GM21390 (cell line): ENCODE measurements at regions not wholly inside any gene's neighbourhood (a gene's known extent, or its start where the extent isn't known, plus 50 kb on each side); places are given as distances from the start of the nearest gene placed in this dataset.
"Not testable (repeated sequence)": the region's sequence is repeated elsewhere in the genome, so short reads cannot be mapped to it uniquely, and the experiment has no call there.

Source experiments
- ATAC-seq: cut with Tn5 transposase; IDR thresholded peaks from one replicate; pipeline ENCODE4 v1.9.1; 2021; ENCODE audit not compliant: unreplicated experiment

DNA sequence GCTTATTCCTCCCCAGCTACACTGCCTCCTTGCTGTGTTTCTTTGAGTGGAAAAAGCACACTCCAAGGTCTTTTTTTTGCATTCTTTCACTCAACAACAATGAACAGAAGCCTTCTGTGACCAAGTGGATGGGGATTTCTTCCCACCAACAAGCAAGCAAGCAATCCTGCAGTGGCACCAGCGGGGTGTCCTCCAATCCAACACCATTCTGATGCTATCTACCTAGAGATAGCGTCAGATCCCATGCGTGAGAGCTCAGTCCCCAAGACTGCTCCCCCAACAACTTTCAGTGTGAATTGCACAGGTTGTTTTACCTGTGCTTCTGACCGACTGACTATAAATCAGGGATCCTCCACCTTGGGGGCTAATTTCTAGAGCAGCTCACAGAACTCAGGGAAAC, 311.0 kb upstream of the PODXL start:
- ATAC-seq = no peak

DNA sequence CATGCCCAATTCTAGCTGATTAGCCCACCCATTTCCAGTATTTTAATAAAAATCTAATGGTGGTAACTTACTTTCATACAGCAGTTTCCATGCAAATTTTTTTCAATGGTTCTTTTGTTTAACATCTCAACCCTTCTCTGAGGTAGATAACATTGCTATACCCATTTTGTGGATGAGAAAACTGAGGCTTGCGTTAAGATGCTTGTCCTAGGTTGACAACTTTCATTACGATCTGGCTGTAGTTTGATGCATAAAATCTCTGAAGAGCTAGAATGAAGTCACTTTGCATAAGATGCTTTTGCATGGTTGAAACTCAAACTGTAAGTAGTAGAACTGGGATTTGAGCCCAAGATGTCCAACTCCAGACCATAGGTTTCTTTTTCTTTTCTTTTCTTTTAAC, 309.5 kb upstream of the PODXL start:
- no peak for ATAC-seq

DNA sequence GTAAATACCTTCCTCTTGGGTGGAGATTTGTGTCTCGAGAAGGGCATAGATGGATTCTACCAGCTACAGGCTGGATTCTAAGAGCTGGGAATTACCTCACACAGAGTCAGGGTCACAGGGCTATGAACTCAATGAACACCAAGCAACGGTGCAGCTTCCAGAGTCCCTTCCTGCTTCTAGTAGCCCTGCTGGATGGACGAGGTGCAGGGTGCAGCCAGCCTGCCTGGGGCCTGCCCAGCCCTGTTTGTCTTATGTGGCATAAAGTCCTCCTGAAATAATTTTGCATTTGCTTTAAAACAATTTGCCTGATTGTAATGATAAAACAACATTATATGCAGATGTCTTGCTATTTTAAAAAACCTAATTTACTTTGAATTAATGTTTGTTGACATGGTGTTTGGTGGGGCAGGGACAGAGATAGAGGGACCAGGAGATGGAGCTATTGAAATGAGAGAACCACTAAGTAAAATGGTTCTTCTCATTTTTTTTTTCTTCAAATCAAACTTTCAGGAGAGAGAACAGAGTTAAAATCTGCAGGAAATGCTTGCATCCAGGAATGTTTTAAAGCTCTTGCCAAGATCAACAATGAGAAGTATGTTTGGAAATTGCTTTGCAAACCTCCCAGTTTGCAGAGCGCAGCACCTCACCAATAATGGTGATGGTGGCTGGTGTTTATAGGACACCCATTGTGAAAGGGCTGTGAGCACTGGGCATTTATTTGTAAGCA, 305.4 kb upstream of the PODXL start:
- ATAC-seq = no peak

DNA sequence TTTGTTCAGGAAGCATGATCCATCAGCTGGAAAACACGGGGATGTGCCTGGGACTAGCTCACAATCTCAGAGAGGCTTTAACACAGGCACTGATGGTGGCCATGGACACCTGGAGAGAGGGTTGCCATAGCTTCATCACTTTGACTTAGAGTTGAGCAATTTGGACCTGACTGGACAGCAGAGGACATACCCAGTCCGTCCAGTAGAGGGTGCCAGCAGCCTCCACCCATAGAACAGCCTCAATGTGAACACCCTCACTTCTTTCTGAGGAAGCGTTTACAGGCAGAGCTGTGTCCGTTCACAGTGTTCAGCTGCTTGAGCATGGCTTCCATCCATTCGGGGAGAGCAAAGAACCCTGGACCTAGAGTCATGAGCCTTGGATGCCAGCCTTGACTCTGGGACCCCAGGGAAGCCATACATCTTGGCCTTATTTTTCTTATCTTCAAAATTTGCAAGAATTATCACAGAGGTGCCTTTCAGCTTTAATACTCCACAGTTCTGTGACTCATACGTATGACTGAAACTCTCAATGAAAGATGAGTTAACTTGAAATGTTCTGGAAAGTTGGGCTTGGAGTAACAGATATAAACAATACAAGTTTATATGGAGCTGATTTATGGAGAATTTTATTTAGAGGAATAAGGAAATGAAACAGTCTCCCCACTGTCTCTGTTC, 302.9 kb upstream of the PODXL start:
- peak; percentile 97 for ATAC-seq

DNA sequence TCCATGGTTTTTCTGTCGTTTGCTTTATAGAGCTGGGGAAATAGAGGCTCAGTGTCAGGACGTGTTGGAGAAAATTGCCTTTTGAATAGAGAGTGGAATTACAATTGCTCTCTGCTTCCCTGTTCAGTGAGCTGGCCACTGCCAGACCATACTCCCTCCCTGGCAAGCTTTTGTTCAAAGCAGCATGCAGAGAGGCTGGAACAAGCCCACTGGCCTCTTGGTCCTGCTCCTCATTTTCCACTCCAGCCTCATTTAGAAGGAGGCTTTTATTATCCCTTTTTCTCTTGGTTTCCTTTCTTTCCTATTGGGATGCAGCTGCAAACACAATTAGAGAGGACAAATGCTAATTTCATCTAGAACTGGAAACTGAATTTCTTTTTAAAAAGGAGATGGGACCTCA, 302.2 kb upstream of the PODXL start:
- ATAC-seq = no peak

DNA sequence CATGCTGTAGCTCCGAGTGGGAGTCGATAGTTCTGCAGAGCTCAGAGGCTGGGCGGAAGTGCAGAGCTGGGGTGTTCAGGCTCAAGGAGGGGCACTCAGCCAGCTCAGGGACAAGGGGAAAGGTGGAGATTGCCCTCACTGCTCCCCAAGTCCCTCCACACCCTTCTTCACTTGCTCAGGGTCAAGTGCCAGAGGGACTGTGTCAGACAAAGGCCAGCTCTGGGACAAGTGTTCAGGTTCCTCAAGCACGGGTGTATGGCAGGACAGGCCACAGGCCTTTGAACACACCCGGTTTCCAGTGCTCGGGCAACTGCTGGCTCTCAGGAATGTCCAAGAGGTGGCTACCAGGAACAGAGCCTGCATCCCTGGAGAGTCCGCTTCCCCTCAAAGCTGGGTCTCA, 293.0 kb upstream of the PODXL start:
- ATAC-seq = no peak

DNA sequence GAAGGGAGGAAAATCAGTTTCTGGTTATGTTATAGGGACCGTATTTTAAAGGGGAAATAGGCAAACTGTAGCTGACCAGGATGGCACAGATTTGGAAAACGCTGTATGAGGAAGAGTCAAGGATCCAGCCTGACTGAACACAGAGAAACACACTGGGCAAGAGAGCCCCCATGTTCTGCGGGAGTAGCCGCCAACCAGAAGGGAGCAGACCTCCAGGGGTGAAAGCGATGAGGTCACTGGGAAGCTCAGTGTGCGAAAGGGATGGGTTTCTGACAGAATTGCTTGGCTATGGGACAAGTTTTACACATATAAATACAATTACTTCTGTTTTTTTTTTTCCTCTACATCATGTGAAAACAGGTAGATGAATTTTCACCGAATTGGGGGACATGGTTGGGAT, 291.6 kb upstream of the PODXL start:
- ATAC-seq = no peak

DNA sequence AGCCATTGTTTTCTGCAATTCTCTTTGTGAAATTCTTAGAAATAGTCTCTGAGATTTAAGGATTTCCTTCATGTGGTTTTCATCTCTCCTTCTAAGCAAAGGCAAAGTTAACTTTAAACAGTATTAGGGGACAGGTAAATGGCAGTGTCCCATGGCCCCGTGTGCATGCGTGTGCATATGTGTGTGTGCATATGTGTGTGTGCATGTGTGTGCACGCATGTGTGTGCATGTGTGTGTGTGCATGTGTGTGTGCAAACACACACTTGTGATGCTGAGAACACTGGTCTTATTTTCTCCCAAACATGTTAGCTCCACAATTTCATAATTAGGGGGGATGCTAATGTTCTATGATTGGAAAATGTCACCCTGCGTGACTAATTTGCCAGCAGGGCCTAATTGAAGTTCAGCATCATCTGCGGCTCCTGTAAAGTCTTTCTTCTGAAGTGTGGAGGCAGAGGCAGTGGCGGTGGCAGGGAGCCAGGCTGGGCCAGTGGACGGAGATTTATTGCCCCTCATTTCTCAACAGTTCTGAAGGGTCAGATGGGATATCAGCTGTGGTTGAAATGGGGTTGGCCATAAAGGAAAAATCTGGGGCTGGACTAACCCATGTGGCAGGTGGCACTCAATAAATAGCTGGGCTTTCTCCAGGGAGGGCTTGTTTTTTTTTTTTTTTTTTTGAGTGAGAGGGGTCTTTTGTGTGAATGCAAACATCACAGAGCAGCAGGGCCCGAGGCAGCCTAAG, 289.3 kb upstream of the PODXL start:
- no peak for ATAC-seq

DNA sequence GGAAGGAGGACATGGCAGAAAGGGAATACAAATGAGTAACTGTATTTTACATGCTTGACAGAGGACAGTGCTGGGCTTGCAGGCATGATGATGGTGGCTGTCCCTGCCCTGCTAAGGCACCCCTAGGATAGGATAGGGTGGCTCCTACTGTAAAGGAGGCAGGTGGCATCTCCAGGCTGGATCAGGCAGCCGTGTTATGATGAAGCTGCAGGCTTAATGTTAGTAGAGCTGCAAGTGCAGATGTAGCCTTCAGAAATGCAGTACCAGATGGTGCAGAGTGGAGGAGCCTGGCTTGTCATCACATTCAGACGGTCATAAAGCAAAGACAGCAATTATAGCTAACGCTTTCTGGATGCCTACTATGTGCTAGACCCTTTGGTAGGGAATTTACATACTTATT, 287.9 kb upstream of the PODXL start:
- no peak for ATAC-seq

DNA sequence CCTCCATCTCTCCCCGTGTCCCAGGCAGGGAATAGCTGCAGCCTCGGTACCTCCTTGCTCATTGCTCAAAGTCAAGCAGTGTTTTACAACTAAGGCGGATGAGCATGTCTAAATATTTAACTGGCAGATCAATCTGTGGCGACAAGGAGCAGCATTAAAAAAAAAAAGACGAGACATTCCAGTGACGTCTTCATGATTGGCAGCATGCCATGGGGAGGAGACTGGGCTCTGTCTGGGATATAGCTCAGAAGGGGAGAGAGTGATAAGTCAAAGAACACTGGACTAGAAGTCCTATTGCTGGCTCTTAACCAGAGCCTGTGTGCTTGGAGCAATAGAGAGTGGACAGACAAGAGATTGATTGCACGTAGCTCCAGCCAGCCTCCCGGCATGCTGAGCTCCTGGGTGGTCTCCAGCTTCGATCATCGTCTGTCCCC, 287.5 kb upstream of the PODXL start:
- ATAC-seq = no peak

DNA sequence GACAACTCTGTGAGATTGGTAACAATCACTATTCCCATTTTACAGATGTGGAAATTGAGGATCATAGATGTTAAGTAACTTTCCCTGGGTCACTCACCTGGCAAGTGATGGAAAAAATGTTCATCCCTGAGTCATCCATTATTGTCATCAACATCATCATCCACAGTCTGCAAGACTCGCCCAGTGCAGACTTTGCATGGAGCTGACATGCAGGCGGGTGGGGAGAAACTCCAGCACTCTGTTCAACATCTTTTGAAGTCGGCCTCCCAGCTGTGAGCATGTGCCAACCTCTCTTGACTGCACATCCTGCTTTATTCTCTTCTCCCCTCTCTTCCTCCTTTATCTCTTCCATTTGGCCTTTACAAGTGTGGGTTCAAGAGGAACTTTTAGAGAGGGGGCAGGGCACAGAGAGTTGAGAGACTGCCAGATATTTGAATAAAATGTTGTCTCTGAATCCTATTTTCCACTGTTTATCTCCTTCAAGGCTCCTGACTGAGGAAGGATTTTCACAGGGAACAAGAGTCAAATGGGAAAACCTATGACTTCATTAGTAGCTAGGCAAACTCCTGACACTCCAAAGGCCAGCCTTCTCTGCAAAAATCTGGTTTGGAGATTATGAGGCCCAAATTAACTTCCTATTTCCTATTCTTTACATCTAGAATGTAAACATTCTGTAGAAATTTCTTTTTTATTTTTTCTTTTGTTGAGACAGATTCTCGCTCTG, 283.7 kb upstream of the PODXL start:
- no peak for ATAC-seq

DNA sequence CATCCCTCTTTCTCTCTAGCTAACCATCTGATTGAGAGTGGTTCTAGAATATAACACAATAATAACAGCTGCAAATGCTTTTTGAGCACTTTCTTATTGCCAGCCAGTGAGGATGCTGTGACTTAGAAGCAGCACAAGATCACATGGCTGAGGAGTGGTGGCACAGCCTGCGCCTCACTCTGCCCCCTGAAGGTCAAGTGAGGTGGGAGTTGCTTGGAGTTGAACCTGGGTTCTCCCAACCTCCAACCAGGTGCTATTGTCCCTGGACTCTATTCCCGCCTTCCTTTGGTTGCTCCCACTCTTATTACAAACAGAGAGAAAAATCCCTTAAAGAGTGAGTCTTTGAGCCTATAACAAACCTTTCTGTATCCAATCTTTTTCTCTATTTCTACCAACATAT, 280.3 kb upstream of the PODXL start:
- no peak for ATAC-seq

DNA sequence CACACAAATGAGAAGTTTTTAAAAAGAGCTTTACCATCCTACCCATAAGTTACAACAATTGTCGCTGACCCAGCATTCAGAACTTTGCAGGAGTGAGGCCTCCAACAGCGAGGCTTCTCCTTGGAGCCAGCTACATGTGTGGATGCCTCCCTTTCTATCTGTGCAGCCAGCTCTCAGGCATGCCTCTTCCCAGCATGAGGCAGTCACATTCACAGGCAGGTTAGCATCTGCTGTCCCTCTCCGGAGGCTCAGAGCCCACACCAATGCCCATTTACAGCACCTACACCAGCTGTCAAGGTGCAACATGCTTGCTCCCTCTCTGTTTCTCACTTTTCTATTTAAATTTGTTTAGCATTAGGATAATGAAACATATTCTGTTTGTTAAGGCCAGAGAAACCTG, 278.7 kb upstream of the PODXL start:
- ATAC-seq = no peak

DNA sequence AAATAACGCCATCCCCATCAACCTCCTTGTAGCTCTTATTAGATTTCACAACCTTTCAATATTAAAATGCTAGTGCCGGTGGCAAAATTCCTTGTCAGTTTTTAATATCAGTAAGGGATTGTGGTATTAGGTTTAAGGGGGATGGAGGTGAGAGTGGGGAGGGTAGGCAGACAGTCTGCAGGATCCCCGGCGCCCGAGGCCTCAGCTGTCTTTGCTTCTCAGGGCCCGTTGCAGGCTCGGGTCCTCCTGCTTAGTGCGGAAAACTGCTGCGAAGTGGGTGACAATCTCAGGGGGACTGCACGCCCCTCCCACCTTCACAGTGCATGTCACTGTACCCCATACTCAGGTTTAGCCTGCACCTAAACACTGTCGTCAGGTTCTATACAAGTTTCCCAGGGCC, 274.3 kb upstream of the PODXL start:
- ATAC-seq = no peak

DNA sequence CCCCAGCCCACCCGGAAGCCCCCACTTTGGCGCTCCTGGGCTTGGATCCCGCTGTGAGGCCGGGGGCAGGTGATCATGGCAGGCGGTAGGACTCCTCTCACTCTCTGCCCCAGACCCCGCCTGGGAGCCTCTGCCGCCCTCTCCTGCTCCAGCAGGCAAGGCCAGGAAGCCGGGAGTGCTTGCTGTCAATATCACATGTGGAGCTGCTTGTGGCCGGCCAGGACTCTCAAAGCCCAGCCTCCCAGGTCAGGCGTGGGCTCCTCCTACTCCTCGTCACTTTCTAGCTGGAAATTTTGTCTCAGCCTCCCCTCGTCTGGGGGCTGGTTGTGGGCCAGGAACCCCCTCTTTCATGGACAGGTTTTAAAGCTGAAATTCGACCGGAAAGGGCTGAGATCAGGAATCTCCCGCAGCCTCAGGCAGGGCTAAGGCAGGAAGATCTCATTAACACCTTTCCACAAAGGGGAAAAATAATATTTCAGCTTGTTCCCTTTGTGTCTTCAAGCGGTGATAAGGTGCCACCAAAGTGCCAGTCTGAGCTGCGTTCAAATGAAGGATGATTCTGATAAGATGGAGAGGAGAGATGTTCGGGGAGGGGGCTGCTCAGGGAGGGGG, 273.6 kb upstream of the PODXL start:
- ATAC-seq = no peak

DNA sequence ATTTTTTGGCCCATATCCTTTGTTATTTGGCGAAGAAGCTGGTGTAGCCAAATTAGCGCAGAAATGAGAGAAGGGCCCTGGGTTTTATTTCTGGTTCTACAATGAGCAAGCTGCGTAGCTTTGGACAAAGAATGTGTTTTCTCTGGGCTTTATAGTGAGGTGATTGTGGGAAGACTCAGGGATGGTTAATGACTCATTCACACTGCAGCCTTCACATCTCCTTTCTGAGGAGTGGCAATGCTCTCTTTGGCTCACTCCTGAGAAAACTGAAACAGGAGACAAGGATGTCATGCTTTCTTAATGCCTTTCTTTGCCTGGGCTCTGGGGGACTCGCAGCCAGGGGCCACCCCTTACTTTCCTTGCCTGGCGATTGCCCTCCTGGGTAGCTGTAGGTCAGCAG, 271.0 kb upstream of the PODXL start:
- ATAC-seq = no peak

DNA sequence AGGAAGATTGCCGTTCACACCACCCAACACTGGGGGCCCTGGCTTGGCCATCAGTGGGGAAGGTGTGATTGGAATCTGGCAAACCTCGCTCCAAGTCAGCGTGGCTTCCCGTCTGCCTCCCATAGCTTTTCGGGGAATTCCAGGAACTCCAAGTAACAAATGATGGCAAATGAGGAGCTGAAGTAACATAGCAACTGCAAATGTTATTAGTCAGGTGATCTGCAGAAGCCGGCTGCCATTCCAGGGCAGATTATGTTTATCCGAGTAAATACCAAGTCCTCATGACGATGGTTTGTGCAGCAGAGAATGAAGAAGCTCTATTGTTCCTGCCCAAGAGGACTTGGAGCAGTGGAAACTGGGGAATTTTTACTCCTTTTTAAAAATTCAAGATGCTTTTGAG, 270.5 kb upstream of the PODXL start:
- no peak for ATAC-seq

DNA sequence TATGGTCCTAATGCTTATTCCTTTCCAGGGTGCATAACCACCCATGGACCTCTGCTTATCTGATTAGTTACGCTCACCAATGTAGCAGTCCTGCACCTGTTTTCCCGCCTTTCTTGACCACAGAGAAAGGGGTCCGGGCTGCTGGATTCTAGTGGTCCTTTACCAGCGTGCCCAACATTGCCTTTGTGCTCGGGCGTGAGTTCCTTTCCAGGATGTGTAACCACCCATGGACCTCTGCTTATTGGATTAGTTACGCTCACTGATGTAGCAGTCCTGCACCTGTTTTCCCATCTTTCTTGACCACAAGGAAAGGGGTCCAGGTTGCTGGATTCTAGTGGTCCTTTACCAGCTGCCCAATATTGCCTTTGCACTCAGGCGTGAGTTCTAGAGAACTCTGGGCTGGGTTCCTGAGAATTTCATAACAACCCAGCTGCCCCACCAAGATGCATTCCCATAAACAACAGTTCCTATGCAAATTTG, 267.6 kb upstream of the PODXL start:
- ATAC-seq = not testable (repeated sequence)

DNA sequence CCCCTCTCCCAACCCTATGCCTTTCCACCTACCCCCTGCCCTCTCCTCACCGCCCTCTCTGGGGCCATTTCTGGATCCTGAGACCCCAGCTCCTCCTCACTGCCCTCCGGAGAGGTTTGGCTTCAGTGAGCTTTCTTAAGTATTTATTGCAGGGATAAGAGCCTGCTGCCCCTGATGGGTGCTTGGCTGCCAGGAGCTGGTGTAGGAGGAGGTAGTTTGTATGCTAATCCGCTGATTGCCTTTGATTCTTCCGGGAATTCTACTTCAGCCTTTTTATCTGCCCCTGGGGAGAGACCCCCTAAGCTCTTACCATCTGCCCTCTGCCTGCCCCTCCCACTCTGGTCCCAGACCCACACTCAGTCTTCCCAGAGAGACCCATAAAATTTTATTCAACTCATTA, 263.5 kb upstream of the PODXL start:
- ATAC-seq = no peak

DNA sequence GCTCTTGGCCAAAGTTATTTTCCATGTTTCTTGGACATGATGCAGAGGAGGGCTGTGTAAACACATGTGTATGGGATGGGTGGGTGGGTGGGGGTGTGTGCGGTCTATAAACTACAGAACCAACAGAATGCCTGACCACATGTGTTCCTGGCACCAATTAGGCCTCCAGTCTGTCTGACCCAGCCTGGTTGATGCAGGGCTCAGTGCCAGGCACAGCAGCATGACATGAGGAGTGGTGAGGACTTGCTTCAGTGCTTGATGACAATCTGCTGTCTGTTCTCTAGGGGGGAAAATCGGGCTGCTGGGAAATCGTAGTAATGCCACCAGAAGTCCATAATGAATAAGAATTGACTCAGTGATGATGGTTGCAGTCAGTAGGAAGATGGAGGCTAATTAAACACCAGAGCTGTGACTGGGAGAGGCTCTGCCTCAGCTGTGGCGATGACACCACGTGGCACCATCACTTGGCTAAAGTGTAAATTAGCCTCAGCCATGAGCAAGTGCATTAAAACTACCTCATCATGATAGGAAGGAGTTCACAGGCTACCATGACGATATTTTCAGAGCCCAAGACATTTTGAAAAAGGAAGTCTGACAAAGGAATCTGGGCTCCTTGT, 260.1 kb upstream of the PODXL start:
- no peak for ATAC-seq

DNA sequence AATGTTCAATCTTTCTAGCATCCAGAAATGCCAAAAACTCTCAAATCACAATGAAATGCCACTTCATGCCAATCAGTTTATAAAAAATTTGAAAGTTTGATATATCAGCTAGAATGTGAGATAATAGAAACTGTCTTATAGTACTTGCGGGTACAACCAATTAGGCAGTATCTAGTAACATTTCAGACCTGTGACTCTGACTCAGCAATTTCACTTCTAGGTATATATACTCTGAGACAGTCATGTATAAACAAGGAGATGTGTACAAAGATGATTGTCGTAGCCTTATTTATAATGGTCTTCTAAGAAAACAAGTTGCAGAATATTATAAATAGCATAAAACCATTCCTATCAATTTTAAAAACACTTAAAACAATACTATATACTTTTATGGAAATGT, 252.3 kb upstream of the PODXL start:
- no peak for ATAC-seq
